Liver (tissue), 8 donors: ENCODE measurements at regions not wholly inside any gene's neighbourhood (a gene's known extent, or its start where the extent isn't known, plus 50 kb on each side); places are given as distances from the start of the nearest gene placed in this dataset.
"Not testable (repeated sequence)": the region's sequence is repeated elsewhere in the genome, so short reads cannot be mapped to it uniquely, and the experiment has no call there.

Source experiments
- DNase-seq: peaks from one replicate; pipeline ENCODE4 v3.0.0-alpha.2; 2017; ENCODE audit warnings: low spot score
- H3K27ac ChIP-seq, 2 donors: one replicate each; pipeline ENCODE4 v1.7.0; 2013; ENCODE audit warnings: inconsistent platforms in 2 of 2, low read length in 2 of 2, control low read depth in 1 of 2, low read depth in 1 of 2, mild to moderate bottlenecking in 1 of 2
- H3K27me3 ChIP-seq, 4 donors: one replicate each; pipeline versions ENCODE4 v1.6.1 to v1.7.0; 2013; ENCODE audit warnings: low read length in 3 of 4, inconsistent platforms in 1 of 4, mild to moderate bottlenecking in 1 of 4, moderate library complexity in 1 of 4; ENCODE audit not compliant: control insufficient read depth in 4 of 4, insufficient read depth in 4 of 4
- H3K36me3 ChIP-seq, 4 donors: one replicate each; pipeline versions ENCODE4 v1.6.1 to v1.7.0; 2013; ENCODE audit warnings: low read length in 3 of 4, mild to moderate bottlenecking in 3 of 4, low read depth in 1 of 4, moderate library complexity in 1 of 4; ENCODE audit not compliant: control insufficient read depth in 4 of 4, insufficient read depth in 3 of 4
- H3K4me1 ChIP-seq, 4 donors: one replicate each; pipeline versions ENCODE4 v1.6.1 to v1.7.0; 2013; ENCODE audit warnings: low read length in 3 of 4, mild to moderate bottlenecking in 3 of 4, moderate library complexity in 1 of 4; ENCODE audit not compliant: control insufficient read depth in 4 of 4, insufficient read depth in 4 of 4
- H3K4me3 ChIP-seq, 3 donors: one replicate each; pipeline versions ENCODE4 v1.6.1 to v1.7.0; 2013; ENCODE audit warnings: low read length in 3 of 3, control low read depth in 1 of 3, low read depth in 1 of 3, mild to moderate bottlenecking in 1 of 3
- H3K9ac ChIP-seq, 2 donors: one replicate each; pipeline ENCODE4 v1.7.0; 2013; ENCODE audit warnings: low read length in 2 of 2, mild to moderate bottlenecking in 2 of 2, moderate library complexity in 2 of 2, control low read depth in 1 of 2, low read depth in 1 of 2
- H3K9me3 ChIP-seq, 4 donors: one replicate each; pipeline versions ENCODE4 v1.6.1 to v1.7.0; 2013; ENCODE audit warnings: low read length in 3 of 4; ENCODE audit not compliant: control insufficient read depth in 4 of 4
- ATF3 ChIP-seq: IDR thresholded peaks from 2 replicates; pipeline ENCODE4 v1.6.1; 2016; ENCODE audit warnings: antibody characterized with exemption
- EGR1 ChIP-seq, 2 donors: IDR thresholded peaks; 2 replicates each; pipeline ENCODE4 v1.6.1; 2016 to 2018; ENCODE audit warnings: antibody characterized with exemption in 2 of 2, low read depth in 2 of 2
- FOXA1 ChIP-seq: IDR thresholded peaks from 2 replicates; pipeline ENCODE4 v1.6.1; 2016; ENCODE audit warnings: antibody characterized with exemption
- FOXA2 ChIP-seq: IDR thresholded peaks from 2 replicates; pipeline ENCODE4 v1.6.1; 2016; ENCODE audit warnings: antibody characterized with exemption
- GABPA ChIP-seq, 2 donors: IDR thresholded peaks in 1 of 2; conservative IDR thresholded peaks in 1 of 2; 2 replicates each; pipeline ENCODE4 v1.6.1; 2016; ENCODE audit warnings: antibody characterized with exemption in 2 of 2, mild to moderate bottlenecking in 1 of 2, moderate library complexity in 1 of 2
- HNF4A ChIP-seq, 2 donors: conservative IDR thresholded peaks; 2 replicates each; pipeline ENCODE4 v1.6.1; 2016; ENCODE audit warnings: antibody characterized with exemption in 2 of 2, mild to moderate bottlenecking in 2 of 2
- HNF4G ChIP-seq: IDR thresholded peaks from 2 replicates; pipeline ENCODE4 v1.6.1; 2016; ENCODE audit warnings: antibody characterized with exemption
- JUND ChIP-seq, 2 donors: IDR thresholded peaks; 2 replicates each; pipeline ENCODE4 v1.6.1; 2016; ENCODE audit warnings: antibody characterized with exemption in 2 of 2
- NR2F2 ChIP-seq: IDR thresholded peaks from 2 replicates; pipeline ENCODE4 v1.6.1; 2016; ENCODE audit warnings: antibody characterized with exemption
- RAD21 ChIP-seq, 2 donors: IDR thresholded peaks; 2 replicates each; pipeline ENCODE4 v1.6.1; 2016; ENCODE audit warnings: antibody characterized with exemption in 2 of 2, mild to moderate bottlenecking in 2 of 2
- REST ChIP-seq: IDR thresholded peaks from 2 replicates; pipeline ENCODE4 v1.6.1; 2016; ENCODE audit warnings: antibody characterized with exemption, mild to moderate bottlenecking
- RXRA ChIP-seq, 2 donors: IDR thresholded peaks; 2 replicates each; pipeline ENCODE4 v1.6.1; 2017 to 2018; ENCODE audit warnings: antibody characterized with exemption in 2 of 2, mild to moderate bottlenecking in 1 of 2
- SP1 ChIP-seq: IDR thresholded peaks from 2 replicates; pipeline ENCODE4 v1.6.1; 2018; ENCODE audit warnings: antibody characterized with exemption, mild to moderate bottlenecking
- TAF1 ChIP-seq: conservative IDR thresholded peaks from 2 replicates; pipeline ENCODE4 v1.6.1; 2016; ENCODE audit warnings: antibody characterized with exemption, mild to moderate bottlenecking
- YY1 ChIP-seq: IDR thresholded peaks from 2 replicates; pipeline ENCODE4 v1.6.1; 2016; ENCODE audit warnings: antibody characterized with exemption, mild to moderate bottlenecking
- ZBTB33 ChIP-seq: IDR thresholded peaks from 2 replicates; pipeline ENCODE4 v1.6.1; 2016; ENCODE audit warnings: antibody characterized with exemption
- WGBS: extraction: QIAGEN DNeasy Blood & Tissue Kit; methylation state at CpG from one replicate; pipeline ENCODE4 v1.1.7; 2013; 5-methylcytosine and 5-hydroxymethylcytosine counted together
- TF ChIP-seq, protein P1 (sequence below): IDR thresholded peaks from 2 replicates; pipeline ENCODE4 v1.6.1; 2016; ENCODE audit warnings: antibody characterized with exemption
- TF ChIP-seq, protein P2 (sequence below): fragments of 150-350 bp; IDR thresholded peaks from 2 replicates; pipeline ENCODE4 v1.5.1; 2017; ENCODE audit warnings: improper control_type of control experiment, low read depth, low read length; ENCODE audit not compliant: missing input control
- donor health status: healthy.
- donor health status: healthy.
- donor health status: healthy.
- donor health status: healthy.
- donor health status: healthy.

- TF ChIP-seq ZBTB33: no peak
Observed at GRCh38 chr10:53650794-53651193, 878.2 kb upstream of the MBL2 start (continued).

DNA sequence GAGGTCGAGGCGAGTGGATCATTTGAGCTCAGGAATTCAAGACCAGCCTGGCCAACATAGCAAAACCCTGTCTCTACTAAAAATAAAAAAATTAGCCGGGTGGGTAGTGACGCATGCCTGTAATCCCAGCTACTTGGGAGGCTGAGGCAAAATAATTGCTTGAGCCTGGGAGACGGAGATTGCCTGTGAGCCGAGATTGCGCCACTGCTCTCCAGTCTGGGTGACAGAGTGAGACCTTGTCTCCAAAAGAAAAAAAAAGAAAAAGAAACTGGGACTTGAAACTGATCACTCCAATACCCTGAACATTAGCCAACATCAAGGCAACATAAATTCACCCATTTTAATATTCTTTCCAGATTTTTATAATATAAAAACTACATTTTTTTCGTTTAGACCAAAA lies 874.6 kb upstream of the MBL2 start:
- not testable (repeated sequence) for DNase-seq, H3K36me3 ChIP-seq, H3K27me3 ChIP-seq, H3K4me1 ChIP-seq, H3K9ac ChIP-seq, H3K9me3 ChIP-seq, H3K4me3 ChIP-seq, H3K27ac ChIP-seq
- 66% methylated on average over 8 of the region's 8 CpGs for WGBS

- Histone ChIP-seq H3K36me3 (no peaks in the 10 kb centered on the region), H3K9ac (no peak overlapping the region), H3K4me3 (no peak overlapping the region), H3K4me1 (no peaks in the 10 kb centered on the region), H3K27ac (no peak overlapping the region), H3K9me3 (peaks cover 0 to 5% (median under 1%) of the 10 kb centered on the region in 4 donors), H3K27me3 (no peaks in the 10 kb centered on the region)
- WGBS: 81% methylated on average over 8 of the region's 8 CpGs
- TF ChIP-seq, protein P1, sequence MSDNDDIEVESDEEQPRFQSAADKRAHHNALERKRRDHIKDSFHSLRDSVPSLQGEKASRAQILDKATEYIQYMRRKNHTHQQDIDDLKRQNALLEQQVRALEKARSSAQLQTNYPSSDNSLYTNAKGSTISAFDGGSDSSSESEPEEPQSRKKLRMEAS: no peak
- TF ChIP-seq TAF1: no peak
- no peak for TF ChIP-seq HNF4A (conservative IDR thresholded peaks at IDR 0.05)
- no peak for TF ChIP-seq RAD21 (IDR thresholded peaks at IDR 0.05)
- TF ChIP-seq, protein P2, sequence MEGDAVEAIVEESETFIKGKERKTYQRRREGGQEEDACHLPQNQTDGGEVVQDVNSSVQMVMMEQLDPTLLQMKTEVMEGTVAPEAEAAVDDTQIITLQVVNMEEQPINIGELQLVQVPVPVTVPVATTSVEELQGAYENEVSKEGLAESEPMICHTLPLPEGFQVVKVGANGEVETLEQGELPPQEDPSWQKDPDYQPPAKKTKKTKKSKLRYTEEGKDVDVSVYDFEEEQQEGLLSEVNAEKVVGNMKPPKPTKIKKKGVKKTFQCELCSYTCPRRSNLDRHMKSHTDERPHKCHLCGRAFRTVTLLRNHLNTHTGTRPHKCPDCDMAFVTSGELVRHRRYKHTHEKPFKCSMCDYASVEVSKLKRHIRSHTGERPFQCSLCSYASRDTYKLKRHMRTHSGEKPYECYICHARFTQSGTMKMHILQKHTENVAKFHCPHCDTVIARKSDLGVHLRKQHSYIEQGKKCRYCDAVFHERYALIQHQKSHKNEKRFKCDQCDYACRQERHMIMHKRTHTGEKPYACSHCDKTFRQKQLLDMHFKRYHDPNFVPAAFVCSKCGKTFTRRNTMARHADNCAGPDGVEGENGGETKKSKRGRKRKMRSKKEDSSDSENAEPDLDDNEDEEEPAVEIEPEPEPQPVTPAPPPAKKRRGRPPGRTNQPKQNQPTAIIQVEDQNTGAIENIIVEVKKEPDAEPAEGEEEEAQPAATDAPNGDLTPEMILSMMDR: no peak
- TF ChIP-seq SP1: no peak
- TF ChIP-seq NR2F2: no peak
- no peak for TF ChIP-seq EGR1 (IDR thresholded peaks at IDR 0.05; ENCODE audit: low read depth in 2 of 2)
- no peak for TF ChIP-seq GABPA (IDR thresholded peaks at IDR 0.05 in 1 of 2, conservative IDR thresholded peaks at IDR 0.05 in 1 of 2)
- TF ChIP-seq REST: no peak
- TF ChIP-seq JUND (IDR thresholded peaks at IDR 0.05): no peak
- no peak for TF ChIP-seq FOXA1
- no peak for TF ChIP-seq RXRA (IDR thresholded peaks at IDR 0.05)
- TF ChIP-seq HNF4G: no peak
- TF ChIP-seq ATF3: no peak
- no peak for TF ChIP-seq FOXA2
- no peak for TF ChIP-seq YY1
- no peak for DNase-seq
Observed at GRCh38 chr10:53646525-53646924, 873.9 kb upstream of the MBL2 start.
